SKM-1 (cell line): ENCODE measurements at regions not wholly inside any gene's neighbourhood (a gene's known extent, or its start where the extent isn't known, plus 50 kb on each side); places are given as distances from the start of the nearest gene placed in this dataset.

Experiments
- DNase-seq: peaks from one replicate; lab custom pipeline; 2025; ENCODE audit not compliant: unreplicated experiment; lab: John Stamatoyannopoulos, UW

GRCh38 chr5:174159327-174160114 is 114.0 kb downstream of the NSG2 start:
- DNase-seq = no peak

GRCh38 chr5:174165406-174165805 is 119.9 kb downstream of the NSG2 start:
- no peak for DNase-seq

GRCh38 chr5:174166231-174167079 is 120.9 kb downstream of the NSG2 start:
- DNase-seq = no peak

- no peak for DNase-seq
Measured at GRCh38 chr5:174167080-174167910, 121.8 kb downstream of the NSG2 start.

GRCh38 chr5:174172152-174172551 is 126.6 kb downstream of the NSG2 start:
- no peak for DNase-seq

- no peak for DNase-seq
Measured at GRCh38 chr5:174172566-174172965, 127.1 kb downstream of the NSG2 start.

GRCh38 chr5:174173766-174174165 is 128.3 kb downstream of the NSG2 start:
- DNase-seq = no peak

- no peak for DNase-seq
Measured at GRCh38 chr5:174175716-174176268, 130.3 kb downstream of the NSG2 start.

GRCh38 chr5:174176511-174176910 is 131.0 kb downstream of the NSG2 start:
- no peak for DNase-seq

GRCh38 chr5:174177531-174177930 is 132.0 kb downstream of the NSG2 start:
- DNase-seq = no peak

- no peak for DNase-seq
Measured at GRCh38 chr5:174177976-174178605, 132.6 kb downstream of the NSG2 start.

- no peak for DNase-seq
Measured at GRCh38 chr5:174180639-174181038, 135.1 kb downstream of the NSG2 start.

- no peak for DNase-seq
Measured at GRCh38 chr5:174182111-174182510, 136.6 kb downstream of the NSG2 start.

- DNase-seq = no peak
Measured at GRCh38 chr5:174183701-174184100, 138.2 kb downstream of the NSG2 start.

- DNase-seq = no peak
Measured at GRCh38 chr5:174185506-174185905, 140.0 kb downstream of the NSG2 start.

GRCh38 chr5:174186096-174186695 is 140.7 kb downstream of the NSG2 start:
- DNase-seq = no peak

GRCh38 chr5:174187001-174187400 is 141.5 kb downstream of the NSG2 start:
- no peak for DNase-seq

- no peak for DNase-seq
Measured at GRCh38 chr5:174187481-174187880, 142.0 kb downstream of the NSG2 start.

- DNase-seq = no peak
Measured at GRCh38 chr5:174188295-174188694, 142.8 kb downstream of the NSG2 start.
